GM19328 (cell line): ENCODE measurements at regions not wholly inside any gene's neighbourhood (a gene's known extent, or its start where the extent isn't known, plus 50 kb on each side); places are given as distances from the start of the nearest gene placed in this dataset.

Source experiments
- ATAC-seq: cut with Tn5 transposase; IDR thresholded peaks from one replicate; pipeline ENCODE4 v1.9.1; 2021; ENCODE audit warnings: mild to moderate bottlenecking, moderate library complexity; ENCODE audit not compliant: unreplicated experiment

- ATAC-seq = no peak
These were observed 64.7 kb upstream of the SOX9 start for GRCh38 chr17:72056155-72056554.

- ATAC-seq = no peak
These were observed 64.0 kb upstream of the SOX9 start for GRCh38 chr17:72056727-72057290.

GRCh38 chr17:72060084-72060483 is 60.7 kb upstream of the SOX9 start:
- ATAC-seq = no peak

DNA sequence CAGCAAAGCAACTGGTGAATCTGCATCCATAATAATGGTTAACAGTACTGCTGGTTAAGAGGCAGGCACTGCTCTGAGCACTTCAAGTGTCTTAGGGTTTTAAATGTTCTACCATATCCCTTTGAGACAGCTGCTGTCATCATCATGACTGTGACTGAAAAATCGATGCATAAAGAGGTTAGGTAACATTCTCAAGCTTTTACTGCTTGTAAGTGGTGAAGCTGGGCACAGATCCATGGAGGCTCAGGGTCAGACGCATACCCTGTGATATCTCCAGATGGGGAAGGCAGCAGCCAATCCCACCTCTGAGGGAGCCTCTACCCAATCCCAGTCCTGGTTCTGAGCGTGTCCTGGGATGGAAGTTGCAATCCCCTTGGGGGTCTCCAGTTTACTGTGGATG is 57.6 kb upstream of the SOX9 start:
- no peak for ATAC-seq

DNA sequence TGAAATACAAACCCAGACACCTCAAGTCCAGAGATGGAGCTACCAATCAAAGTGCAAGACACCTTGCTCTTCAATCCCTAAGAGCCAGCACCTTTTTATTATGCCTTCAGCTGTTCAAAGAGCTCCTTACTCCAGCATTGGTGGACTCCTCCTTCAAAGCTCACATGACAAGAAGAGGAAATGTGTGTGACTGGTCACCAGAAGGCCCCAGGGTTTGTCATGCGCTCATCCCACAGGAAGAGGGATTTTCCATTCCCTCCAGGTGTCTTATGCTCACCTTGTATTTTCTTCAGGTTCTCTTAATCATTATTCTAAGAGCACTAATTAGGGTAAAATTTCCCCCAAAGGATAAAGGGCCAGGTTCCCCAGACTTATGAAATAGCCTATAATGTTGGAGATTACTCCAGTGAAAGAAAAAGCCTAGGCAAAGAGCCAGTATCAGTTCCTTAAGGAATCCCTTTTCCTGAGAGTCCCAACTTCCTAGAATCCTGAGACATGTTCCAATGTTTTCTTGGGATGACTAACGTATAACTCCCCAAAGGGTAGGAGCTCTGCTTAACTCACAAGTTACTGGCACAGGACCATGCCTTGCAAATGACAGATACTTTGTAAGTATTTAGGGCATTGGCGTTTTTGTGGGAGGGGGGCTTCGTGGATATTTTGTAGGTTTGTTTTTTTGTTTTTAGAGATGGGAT is 56.9 kb upstream of the SOX9 start:
- ATAC-seq = no peak

DNA sequence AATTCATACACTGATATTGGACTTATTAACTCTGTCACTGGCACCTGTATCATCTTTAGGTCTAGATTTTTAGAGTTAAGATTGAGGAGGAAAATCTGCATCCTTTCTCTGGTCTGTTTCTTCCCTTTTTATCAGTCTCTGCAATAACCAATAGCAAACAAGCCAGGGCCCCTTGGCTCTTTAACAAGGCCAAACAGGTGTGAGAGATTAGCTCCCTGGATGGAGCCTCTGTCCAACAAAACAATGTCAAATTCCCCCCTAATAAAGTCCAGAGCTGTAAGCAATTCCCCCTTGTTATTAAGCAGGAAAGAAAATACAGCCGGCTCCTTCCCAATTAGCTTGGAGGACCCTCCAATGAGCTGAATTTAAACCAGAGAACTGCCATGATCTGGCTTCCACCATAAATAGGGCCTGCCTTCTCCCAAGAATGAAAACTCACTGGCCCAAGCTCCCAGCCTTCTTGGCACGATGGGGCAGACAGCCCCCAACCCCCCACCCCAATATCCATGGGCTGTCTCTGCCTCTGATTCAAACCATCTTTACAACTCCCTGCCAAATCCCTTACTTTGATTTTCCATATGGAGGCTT is 56.1 kb upstream of the SOX9 start:
- no peak for ATAC-seq

DNA sequence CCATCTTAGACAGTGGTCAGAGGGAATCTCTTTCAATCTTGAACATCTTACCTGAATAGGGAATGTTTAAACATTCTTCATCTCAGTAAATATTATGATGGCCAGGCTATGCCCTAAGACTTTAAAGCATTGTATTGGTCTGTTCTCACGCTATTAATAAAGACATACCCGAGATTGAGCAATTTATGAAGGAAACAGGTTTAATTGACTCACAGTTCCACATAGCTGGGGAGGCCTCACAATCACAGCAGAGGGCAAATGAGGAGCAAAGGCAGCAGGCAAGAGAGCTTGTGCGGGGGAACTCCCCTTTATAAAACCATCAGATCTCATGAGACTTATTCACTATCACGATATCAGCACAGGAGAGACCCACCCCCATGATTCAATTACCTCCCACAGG is 55.3 kb upstream of the SOX9 start:
- ATAC-seq = no peak

- ATAC-seq = no peak
These were observed 52.2 kb upstream of the SOX9 start for GRCh38 chr17:72068643-72069042.

GRCh38 chr17:72069586-72070202 is 51.1 kb upstream of the SOX9 start:
- ATAC-seq = no peak
